Inferior parietal cortex (tissue), 1 donor: ENCODE measurements at regions not wholly inside any gene's neighbourhood (a gene's known extent, or its start where the extent isn't known, plus 50 kb on each side); places are given as distances from the start of the nearest gene placed in this dataset.
"Not testable (repeated sequence)": the region's sequence is repeated elsewhere in the genome, so short reads cannot be mapped to it uniquely, and the experiment has no call there.

Source experiments
- DNase-seq: peaks from one replicate; pipeline ENCODE4 v3.0.0-alpha.2; 2016; ENCODE audit errors: extremely low spot score

DNA sequence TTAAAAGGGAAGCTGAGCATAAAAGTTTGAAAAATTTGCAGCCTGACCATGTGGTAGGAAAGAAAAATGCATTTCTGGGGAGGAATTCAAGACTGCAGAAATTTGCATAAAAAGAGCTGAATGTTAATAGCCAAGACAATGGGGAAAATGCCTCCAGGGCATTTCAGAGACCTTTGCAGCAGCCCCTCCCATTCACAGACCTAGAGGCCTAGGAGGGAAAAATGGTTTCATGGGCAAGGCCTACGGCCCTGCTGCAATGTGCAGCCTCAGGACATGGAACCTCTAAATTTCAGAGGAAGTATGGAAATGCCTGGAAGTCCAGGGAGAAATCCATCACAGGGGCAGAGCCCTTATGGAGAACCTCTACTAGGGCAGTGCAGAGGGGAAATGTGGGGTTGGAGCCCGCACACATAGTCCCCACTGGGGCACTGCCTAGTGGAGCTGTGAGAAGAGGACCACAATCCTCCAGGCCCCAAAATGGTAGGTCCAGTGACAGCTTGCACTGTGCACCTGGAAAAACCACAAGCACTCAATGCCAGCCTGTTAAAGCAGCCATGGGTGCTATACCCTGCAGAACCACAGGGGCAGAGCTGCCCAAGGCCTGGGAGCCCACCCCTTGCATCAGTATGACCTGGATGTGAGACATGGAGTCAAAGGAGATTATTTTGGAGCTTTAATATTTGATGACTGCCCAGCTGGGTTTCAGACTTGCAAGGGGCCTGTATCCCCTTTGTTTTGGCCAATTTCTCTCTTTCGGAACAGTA, 243.8 kb downstream of the DNAJB9 start:
- DNase-seq, result no peak

DNA sequence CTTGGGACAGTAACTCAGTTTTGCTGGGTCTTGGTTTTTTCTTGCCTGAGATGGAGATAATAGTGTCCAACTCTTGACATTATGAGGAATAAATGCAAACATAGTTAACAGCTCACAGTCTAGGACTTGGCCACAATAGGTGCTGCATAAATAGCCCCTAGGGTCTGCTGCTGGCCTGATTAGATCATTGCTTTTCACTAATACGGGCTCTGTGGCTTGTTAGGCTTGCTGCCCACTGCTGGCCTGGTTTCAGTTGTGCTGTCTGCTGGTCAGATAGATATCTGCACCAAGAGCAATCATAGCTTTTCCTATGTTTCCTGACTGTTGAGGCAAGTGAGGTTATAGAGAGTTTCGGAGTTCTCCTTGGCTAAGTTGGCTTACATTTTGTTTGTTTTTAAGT, 246.1 kb downstream of the DNAJB9 start:
- no peak for DNase-seq

DNA sequence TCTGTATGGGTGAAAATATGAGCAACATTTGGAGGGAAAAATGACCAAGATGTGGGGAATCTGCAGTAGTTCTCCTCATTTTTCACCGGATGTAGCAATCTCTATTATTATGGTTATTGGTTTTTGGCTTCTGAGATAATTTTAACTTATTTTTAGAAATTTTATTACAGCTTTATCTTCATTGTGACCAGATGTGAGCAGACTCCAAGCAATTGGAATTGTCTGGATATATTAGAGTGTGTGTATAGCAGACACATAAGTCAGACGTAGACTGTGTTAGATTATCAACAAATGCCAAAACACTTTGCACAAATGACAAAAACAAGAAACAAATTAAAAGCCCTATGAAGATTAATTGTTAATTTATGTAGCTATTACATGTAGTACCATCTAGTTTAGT, 249.1 kb downstream of the DNAJB9 start:
- no peak for DNase-seq

DNA sequence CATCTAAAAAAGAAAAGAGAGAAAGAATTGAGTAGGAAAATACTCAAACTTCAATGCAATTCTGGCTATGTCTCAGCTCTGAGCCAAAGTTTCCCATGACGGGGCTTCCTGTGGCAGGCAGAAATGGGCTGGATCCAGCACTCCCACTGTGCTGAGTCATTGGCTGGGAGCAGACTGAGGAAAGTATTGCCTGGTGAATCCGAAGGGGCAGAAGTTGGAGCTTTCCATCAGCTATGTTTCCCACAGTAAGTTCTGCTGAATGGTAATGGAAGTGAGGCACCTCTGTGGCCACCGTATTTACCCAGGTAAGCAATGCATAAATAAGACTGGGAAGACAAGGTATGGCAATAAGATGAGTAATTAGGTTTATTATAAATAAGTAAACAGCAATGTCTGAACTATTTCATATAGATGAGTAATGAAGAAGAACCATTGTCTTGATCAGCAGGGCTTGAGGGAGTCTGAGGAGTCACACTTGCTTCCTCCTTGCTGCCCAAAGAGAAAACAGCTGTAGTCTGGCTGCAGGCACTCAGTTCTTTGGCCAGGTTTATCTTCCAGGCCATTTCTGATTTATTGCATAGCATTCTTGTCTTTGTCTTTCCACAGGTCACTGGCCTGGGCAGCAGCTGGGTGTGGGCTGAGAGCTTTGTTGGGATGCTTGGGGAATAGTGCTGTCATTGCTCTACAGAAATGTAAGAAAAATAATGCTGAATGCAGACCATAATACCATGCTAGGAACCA, 255.3 kb downstream of the DNAJB9 start:
- no peak for DNase-seq

DNA sequence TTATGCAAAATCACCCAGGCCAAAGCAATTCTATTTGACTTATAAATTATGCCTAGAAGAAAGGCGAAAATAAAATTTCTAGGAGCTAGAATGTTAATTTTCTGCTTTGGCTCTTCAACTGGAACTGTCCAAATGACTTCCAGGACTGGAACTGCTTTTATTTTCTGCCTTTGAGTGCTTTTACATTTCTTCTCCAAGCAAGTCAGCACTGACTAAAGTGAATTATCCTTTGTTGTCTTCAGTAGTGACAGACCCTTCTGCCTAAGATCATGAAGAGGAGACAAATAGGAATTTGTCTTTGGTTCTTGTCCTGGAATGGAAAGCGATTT, 255.9 kb downstream of the DNAJB9 start:
- DNase-seq, result no peak

DNA sequence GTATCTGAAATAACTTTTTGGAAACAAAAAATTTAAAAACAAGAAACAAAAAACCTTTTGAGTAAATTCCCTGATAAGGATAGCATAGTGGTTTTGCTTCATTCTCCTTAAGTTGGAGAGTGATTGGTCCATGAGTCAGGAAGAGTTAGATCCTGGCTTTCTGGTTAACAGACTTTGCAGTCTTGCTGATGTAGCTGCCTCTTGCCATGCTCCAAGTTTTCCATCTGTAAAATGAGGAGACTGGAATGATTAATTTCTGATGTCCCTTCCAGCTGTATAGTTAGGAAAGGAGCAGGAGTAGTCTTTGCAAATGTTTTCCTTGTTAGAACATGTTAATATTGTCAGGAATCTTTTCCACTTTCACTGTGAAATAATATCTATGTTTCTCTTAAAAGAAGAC, 266.6 kb downstream of the DNAJB9 start:
- no peak for DNase-seq

DNA sequence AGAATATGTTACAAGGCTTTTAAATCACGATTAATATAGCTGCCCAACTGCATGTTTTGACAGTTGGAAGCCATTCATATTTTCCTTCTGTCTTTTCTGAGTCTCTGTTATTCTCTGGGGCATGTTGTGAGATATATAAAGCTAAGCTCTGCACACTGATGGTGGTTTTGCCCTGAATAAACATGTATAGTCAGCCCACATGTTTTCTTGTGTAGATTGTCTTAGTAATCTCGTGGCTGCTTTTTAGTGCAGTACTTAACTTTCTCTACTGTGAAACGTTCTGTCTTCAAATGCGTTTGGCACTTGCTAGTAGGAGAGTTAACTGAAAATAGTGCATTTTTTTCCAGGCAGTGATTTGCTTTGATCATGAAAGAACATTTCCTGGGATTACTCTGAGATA, 268.5 kb downstream of the DNAJB9 start:
- peak; percentile 6 for DNase-seq

DNA sequence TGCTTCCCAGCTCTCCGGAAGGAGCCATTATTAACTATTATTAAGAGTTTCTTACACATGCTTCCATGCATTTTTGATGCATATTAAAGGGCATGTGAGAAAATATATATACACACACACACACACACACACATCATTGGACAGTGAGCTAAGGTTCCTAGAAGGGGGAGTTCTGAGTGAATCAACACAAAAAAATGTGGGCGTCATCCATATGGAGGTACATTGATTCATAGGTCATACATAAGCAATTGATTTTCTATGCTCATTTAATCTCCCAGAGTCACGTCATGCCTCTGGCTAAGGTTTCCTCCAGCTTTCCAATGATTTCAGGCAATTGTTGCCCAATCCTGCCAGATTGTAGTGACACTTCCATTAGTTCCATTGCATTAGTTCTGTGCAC, 269.4 kb downstream of the DNAJB9 start:
- DNase-seq, result no peak

DNA sequence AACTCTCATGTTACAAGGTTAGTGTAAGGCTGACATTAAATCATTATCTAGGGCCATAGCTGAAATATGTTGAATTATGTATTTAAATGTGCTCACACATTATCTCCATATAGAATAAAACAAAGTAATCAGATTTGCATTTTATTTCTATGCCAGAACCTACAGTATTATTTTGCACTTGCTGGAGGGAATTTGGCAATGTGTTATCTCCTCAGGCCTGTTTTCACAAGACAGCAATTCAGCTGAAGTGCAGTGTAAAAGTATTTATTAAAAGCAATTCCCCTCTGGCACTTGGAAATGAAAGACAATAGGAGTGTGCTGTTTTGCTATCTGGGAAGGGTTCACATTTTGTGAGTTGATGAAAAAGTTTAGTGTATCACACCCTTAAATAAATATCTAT, 276.3 kb downstream of the DNAJB9 start:
- no peak for DNase-seq

DNA sequence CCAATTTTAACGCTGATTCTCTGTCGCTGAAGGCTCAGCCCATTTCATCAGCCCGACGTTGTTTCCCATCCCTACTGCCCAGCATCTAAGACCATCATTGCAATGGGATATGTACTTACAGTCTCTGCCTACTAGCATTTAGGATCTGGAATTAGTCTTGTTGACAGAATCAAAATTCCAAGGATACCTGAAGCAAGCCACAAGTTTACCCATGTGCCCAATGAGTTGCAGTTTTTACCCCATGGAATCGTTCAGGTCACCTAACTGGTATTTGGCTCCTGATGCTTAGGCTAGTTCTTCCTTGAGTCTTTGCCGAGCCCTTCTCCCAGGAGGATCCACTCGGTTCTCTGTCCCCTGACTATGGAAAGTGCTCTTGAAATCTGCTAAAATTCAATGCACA, 276.8 kb downstream of the DNAJB9 start:
- DNase-seq, result no peak

DNA sequence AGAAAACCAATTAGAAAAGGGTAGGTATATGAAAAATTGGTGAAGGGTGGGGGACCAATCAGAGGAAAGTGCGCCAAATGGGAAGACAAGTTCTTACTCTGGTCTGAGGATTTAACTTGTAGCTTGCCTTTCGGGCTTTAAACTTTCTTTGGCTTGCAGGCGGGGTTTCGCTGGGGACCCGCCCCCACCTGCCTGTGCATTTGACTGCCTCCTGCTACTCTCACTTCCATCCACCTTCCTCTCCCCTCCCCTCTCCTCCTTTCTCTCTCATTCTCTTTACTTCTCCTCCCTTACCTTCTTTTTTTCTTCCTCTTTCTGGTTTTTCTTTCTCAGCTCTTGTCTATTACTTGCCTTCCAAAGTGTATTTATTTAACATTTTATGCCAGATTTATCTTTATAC, 278.8 kb downstream of the DNAJB9 start:
- no peak for DNase-seq

DNA sequence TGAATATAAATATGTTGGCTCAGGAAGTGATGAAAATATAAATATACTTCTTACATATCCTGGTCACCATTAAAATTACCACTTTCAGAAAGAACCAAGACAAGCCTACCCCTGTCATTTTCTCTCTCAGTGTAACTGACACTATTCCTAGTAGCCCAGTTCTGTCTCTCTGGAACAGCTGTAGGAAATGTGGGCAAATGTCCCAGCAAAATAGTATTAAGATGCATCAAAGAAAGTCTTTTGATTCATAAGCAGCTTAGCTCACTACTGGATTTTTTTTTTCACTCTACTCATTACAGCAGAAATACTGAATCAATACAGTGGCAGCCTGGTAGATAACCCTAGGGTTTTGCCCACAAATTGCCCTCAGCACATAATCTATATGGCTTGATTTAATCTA, 290.9 kb downstream of the DNAJB9 start:
- DNase-seq, result no peak

DNA sequence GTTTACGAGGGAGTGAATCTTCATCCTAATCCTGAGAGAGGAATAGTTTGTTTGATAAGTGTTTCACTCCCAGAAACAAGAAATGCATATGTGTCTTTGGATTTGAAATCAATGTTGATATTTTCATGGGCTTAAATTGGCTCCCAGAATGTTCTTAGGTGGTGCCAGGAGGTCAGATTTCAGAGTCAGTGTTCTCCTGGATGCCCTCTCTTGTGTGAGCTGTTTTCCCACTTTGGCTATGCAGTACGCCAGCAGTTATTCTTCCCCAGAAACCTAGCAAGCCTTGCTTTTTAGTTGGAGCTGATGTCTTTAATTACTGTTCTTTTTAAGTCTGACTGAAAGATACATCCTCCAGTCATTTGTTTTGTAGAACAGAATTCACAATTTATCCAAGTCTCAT, 291.4 kb downstream of the DNAJB9 start:
- no peak for DNase-seq

DNA sequence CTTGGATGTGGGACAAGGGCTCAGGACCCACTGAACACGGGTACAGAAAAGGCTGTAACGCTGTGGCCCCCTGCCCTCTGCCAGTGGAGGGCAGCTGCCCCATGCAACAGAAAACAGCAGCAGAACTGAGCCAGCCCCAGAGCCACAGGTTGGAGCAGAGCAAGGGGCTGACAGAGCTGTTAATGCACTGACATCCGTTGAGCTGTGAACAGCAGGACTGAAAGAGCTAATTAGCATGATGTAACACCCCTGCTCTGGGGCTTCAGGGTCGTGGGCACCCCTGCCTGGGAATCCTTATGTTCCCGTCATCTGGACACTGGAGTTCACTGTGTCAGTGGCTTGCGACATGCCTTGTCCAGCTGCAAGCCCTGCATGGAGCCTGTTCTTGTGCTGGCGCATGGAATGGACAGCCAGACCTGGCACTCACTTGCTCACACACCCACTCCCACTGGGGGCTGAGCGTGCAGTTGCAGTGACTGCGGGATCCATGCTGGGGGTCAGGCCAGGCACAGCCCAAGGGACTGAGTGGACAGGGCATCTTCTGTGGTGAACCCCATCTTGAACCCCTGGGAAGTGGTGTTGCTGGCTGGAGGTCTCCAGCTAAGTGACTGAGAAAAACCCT, 293.7 kb downstream of the DNAJB9 start:
- no peak for DNase-seq

DNA sequence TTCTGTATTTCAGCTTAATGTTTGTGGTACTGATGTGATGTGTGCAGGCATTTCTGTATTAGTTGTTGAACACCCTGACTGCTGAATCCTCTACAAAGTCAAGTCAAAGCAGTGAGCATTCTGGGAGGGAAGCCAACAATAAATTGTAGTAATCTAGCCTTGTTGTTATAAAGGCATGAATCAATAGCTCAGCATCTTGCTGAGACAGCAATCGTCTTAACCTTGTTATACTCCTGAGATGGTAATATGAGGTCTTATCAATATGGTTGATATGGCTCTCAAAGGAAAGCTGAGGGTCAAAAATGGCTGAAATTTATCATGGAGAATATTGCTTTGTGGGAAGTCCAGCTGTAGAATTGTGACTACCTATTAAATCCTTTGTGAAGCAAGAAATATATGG, 299.4 kb downstream of the DNAJB9 start:
- DNase-seq, result no peak

DNA sequence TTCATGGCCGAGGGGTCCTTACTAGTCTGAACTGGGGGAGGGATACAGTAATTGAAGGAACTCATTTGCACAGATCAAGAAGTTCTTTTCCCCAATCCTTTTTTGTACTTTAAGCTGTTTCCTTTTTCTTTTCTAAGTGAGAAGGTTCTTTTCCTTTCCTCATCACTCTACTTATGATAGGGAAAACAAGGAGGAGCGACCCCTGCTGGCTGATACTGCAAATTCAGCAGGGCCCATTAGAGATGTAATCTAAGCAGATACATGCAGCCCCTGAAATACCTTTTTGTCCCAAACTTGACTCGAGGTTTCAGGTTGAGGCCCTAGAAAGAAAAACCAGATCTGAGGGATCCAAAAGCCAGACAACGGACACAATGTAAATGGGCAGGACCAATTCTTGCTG, 305.5 kb downstream of the DNAJB9 start:
- DNase-seq, result no peak

DNA sequence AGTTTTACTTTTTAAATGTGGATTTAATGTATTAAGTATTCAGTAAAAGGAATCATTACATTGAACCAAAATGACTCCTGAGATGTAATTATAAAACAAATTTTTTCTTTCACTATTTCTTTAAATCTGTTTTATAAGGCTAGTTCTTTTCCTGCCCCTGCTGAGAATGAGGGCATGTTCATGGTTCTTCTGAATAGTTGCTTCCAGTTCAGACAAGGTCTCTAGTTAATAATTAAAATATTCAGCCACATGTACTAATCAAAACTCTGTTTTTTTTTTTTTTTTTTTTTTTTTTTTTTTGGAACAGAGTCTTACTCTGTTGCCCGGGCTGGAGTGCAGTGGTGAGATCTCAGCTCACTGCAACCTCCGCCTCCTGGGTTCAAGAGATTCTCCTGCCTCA, 321.2 kb downstream of the DNAJB9 start:
- DNase-seq, result no peak

DNA sequence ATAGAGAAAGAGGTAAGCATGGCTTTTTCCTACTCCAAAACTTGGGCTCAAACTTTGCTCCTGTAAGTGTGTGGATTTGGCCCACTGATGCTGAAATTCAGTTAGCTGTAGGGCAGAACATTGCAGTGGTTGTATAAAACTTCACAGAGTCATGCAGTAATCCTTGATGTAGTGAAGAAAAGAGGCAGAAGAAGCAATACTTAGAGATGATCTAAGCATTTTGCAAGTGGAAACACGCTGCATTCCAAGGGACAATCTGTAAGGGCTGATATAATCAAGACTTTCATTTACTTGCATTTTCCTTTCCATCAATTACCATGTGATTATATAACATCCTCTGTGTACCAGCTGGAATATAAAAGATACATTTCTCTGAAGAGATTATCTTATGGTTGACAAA, 338.8 kb downstream of the DNAJB9 start:
- no peak for DNase-seq

DNA sequence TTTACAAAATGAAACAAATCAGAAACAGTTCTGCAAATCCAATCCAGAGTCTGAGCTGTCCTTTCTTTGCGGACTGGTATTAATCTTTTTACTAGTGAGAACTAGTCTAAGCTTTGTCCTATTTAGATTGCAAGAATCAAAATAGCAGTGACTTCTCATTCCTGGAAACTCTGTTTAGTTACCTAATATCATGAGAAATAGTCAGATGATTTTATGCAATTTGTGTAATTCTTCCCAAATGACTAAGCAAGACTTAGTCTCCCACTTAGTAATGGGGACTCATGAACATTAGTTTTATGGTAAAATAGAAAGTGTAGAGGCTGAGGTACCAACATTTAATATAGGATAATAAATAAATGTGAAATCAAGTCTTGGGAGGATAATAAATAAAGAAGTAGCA, 341.3 kb downstream of the DNAJB9 start:
- DNase-seq, result no peak

DNA sequence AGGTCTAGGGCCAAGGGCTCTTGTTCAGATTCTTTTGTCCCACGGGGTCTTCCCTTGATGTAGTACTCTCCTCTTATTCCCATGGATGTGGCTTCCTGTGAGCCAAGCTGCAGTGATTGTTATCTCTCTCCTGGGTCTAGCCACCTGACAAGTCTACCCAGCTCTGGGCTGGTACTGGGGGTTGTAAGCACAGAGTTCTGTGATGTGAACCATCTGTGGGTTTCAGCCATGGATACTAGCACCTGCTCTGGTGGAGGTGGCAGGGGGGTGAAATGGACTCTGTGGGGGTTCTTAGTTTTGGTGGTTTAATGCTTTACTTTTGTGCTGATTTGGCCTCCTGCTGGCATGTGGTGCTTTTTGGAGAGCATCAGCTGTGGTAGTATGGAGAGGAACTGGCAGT, 350.8 kb downstream of the DNAJB9 start:
- DNase-seq, result no peak

DNA sequence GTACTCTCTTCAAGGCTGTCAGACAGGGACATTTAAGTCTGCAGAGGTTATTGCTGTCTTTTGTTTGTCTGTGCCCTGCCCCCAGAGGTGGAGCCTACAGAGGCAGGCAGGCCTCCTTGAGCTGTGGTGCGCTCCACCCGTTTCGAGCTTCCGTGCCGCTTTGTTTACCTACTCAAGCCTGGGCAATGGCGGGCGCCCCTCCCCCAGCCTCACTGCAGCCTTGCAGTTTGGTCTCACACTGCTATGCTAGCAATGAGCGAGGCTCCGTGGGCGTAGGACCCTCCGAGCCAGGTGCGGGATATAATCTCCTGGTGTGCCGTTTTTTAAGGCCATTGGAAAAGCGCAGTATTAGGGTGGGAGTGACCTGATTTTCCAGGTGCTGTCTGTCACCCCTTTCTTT, 373.4 kb downstream of the DNAJB9 start:
- DNase-seq, result not testable (repeated sequence)

DNA sequence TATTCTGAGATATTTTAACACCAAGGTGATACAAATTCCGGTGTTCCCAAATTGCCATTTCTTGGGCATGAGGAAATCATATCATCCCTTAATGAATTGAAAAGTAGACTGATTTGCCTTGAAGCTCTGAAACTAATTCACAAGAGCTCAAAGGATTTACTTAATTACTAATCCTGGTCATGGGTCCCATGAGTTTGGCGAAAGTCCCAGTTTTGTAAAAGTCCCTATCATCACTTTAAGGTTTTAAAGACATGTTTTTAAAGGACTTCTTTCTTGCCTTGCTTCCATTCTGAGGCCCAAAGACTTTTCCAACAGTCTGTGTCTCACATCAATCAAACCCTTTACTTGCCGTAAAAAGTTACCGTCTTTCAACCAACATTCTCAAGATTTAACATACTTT, 377.9 kb downstream of the DNAJB9 start:
- DNase-seq, result no peak

DNA sequence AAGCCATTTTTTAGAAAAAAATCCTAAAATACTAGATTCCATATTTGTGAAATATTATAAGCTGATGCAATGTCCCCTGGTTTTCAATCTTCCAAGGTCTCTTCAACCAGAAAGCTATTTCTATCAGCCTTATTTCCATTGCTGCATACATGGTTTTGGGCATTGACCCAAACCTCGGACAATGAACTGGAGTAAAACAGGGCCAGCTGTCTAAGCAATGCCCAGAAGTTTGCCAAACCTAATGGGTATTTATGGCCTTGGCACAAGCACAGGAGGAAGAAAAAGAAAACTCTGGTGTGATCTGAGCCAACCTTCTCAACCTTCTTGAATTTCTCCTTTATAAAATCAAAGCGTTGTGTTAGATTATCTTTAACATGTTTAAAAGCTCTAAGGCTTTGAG, 402.3 kb downstream of the DNAJB9 start:
- no peak for DNase-seq
